HG02943 (cell line): ENCODE measurements at regions not wholly inside any gene's neighbourhood (a gene's known extent, or its start where the extent isn't known, plus 50 kb on each side); places are given as distances from the start of the nearest gene placed in this dataset.
"Not testable (repeated sequence)": the region's sequence is repeated elsewhere in the genome, so short reads cannot be mapped to it uniquely, and the experiment has no call there.

Experiments used
- ATAC-seq: cut with Tn5 transposase; IDR thresholded peaks from one replicate; pipeline ENCODE4 v1.9.1; 2021; ENCODE audit warnings: mild to moderate bottlenecking, low read depth, moderate library complexity; ENCODE audit not compliant: unreplicated experiment

GRCh38 chr7:120079022-120079421 is 194.0 kb upstream of the KCND2 start:
- no peak for ATAC-seq

- ATAC-seq: no peak
Measured at GRCh38 chr7:120079704-120080103, 193.3 kb upstream of the KCND2 start.

- ATAC-seq: not testable (repeated sequence)
Measured at GRCh38 chr7:120086468-120086867, 186.5 kb upstream of the KCND2 start.

- no peak for ATAC-seq
Measured at GRCh38 chr7:120089968-120090367, 183.0 kb upstream of the KCND2 start.

- no peak for ATAC-seq
Measured at GRCh38 chr7:120091807-120092206, 181.2 kb upstream of the KCND2 start.

GRCh38 chr7:120097020-120097419 is 176.0 kb upstream of the KCND2 start:
- ATAC-seq: no peak

GRCh38 chr7:120097774-120098173 is 175.2 kb upstream of the KCND2 start:
- ATAC-seq: no peak

GRCh38 chr7:120108376-120108775 is 164.6 kb upstream of the KCND2 start:
- no peak for ATAC-seq

- ATAC-seq: no peak
Measured at GRCh38 chr7:120110169-120110568, 162.8 kb upstream of the KCND2 start.

GRCh38 chr7:120114626-120115025 is 158.3 kb upstream of the KCND2 start:
- ATAC-seq: no peak

- ATAC-seq: no peak
Measured at GRCh38 chr7:120123528-120123927, 149.4 kb upstream of the KCND2 start.

GRCh38 chr7:120131096-120131839 is 141.7 kb upstream of the KCND2 start:
- no peak for ATAC-seq

- no peak for ATAC-seq
Measured at GRCh38 chr7:120138497-120138896, 134.5 kb upstream of the KCND2 start.

GRCh38 chr7:120156476-120156875 is 116.5 kb upstream of the KCND2 start:
- ATAC-seq: no peak

GRCh38 chr7:120160166-120160565 is 112.8 kb upstream of the KCND2 start:
- ATAC-seq: no peak

- no peak for ATAC-seq
Measured at GRCh38 chr7:120163449-120163848, 109.5 kb upstream of the KCND2 start.

GRCh38 chr7:120165227-120165626 is 107.7 kb upstream of the KCND2 start:
- no peak for ATAC-seq

GRCh38 chr7:120168066-120168465 is 104.9 kb upstream of the KCND2 start:
- no peak for ATAC-seq

GRCh38 chr7:120169996-120170783 is 102.8 kb upstream of the KCND2 start:
- no peak for ATAC-seq

GRCh38 chr7:120170834-120171233 is 102.1 kb upstream of the KCND2 start:
- no peak for ATAC-seq

GRCh38 chr7:120171406-120171805 is 101.6 kb upstream of the KCND2 start:
- ATAC-seq: no peak

- ATAC-seq: no peak
Measured at GRCh38 chr7:120180221-120180620, 92.8 kb upstream of the KCND2 start.
